ENCODE measurements at regions not wholly inside any gene's neighbourhood (a gene's known extent, or its start where the extent isn't known, plus 50 kb on each side); places are given as distances from the start of the nearest gene placed in this dataset.

GRCh38 chrX:9231491-9231890 is 197.6 kb upstream of the FAM9B start:
- RAD21 ChIA-PET (ENCODE audit: unreplicated experiment) = no interaction called here
- FAIRE-seq = no peak
- Histone ChIP-seq H2AFZ (ENCODE audit: control insufficient read depth, low read depth, low read length) (no peak overlapping the region), H3K4me3 (no peak overlapping the region), H3K36me3 (ENCODE audit: control insufficient read depth in 2 of 2, insufficient read depth in 2 of 2, low read length in 1 of 2) (no peaks in the 10 kb centered on the region), H3K4me1 (ENCODE audit: control insufficient read depth, insufficient read depth, low read length) (no peaks in the 10 kb centered on the region), H3K27me3 (replicated peaks in 1 of 2; ENCODE audit: control insufficient read depth in 2 of 2, insufficient read depth in 2 of 2, low read length in 1 of 2) (no peaks in the 10 kb centered on the region; a peak in 1 of 4 replicates), H3K27ac (ENCODE audit: control insufficient read depth, insufficient read depth) (no peak overlapping the region), H3K9me3 (replicated peaks; ENCODE audit: control insufficient read depth, insufficient read depth, low read length) (no peaks in the 10 kb centered on the region), H3K79me2 (ENCODE audit: control insufficient read depth, insufficient read depth, low read length) (no peaks in the 10 kb centered on the region), H4K20me1 (ENCODE audit: control insufficient read depth, insufficient read depth) (no peaks in the 10 kb centered on the region), H3K9ac (ENCODE audit: control insufficient read depth, insufficient read depth, low read length) (no peak overlapping the region), H3K4me2 (ENCODE audit: control insufficient read depth, insufficient read depth) (no peak overlapping the region)
- DNase-seq (ENCODE audit: low read depth, low spot score) = no peak
- POLR2A ChIA-PET = no interaction called here
- no peak for TF ChIP-seq ATF7 (IDR thresholded peaks at IDR 0.05; ENCODE audit: low read depth)
- TF ChIP-seq EZH2 (IDR thresholded peaks at IDR 0.05; ENCODE audit: borderline replicate concordance, control insufficient read depth, low read depth, low read length) = no peak
- no peak for TF ChIP-seq IRF3 (IDR thresholded peaks at IDR 0.05)
- no peak for TF ChIP-seq NBN (IDR thresholded peaks at IDR 0.05)
- TF ChIP-seq, protein P1, sequence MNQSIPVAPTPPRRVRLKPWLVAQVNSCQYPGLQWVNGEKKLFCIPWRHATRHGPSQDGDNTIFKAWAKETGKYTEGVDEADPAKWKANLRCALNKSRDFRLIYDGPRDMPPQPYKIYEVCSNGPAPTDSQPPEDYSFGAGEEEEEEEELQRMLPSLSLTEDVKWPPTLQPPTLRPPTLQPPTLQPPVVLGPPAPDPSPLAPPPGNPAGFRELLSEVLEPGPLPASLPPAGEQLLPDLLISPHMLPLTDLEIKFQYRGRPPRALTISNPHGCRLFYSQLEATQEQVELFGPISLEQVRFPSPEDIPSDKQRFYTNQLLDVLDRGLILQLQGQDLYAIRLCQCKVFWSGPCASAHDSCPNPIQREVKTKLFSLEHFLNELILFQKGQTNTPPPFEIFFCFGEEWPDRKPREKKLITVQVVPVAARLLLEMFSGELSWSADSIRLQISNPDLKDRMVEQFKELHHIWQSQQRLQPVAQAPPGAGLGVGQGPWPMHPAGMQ (IDR thresholded peaks at IDR 0.05; ENCODE audit: borderline replicate concordance) = no peak
- no peak for TF ChIP-seq FOXK2 (IDR thresholded peaks at IDR 0.05)
- no peak for TF ChIP-seq ZNF592 (IDR thresholded peaks at IDR 0.05)
- CTCF ChIA-PET = no interaction called here
- 13% methylated on average over 5 of the region's 5 CpGs for WGBS (ENCODE audit: insufficient coverage, insufficient replicate concordance, low lambda C conversion rate, missing lambda C conversion rate)
- no TSS peak for BruUV-seq (replicated peaks)
- in situ Hi-C loops (cut with MboI) (no loop called here), intact Hi-C loops (cut with micrococcal nuclease; ENCODE audit: unreplicated experiment) (no loop called here)
- SMC1A ChIA-PET (ENCODE audit: uncharacterized antibody, unreplicated experiment) = no interaction called here
- no peak for ATAC-seq

Data from GM12878 (cell line).